ENCODE measurements at regions not wholly inside any gene's neighbourhood (a gene's known extent, or its start where the extent isn't known, plus 50 kb on each side); places are given as distances from the start of the nearest gene placed in this dataset.

DNA sequence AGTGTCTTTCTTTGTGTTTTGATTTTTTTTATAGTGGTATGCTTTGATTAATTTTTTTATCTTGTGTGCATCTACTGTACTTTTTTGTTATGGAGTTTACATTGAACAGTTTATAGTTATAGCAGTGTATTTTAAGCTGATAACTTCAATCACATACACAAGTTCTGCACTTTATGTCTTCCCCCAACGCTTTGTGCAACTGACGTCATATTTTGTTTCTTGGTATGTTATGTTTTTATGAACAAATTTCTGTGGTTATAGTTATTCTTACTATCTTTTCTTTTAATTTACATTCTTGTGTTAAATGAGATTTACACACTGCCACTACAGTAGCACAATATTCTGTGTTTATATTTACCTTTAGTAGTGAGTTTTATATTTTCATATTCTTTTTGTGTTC, 197.1 kb downstream of the SNAPC1 start:
- dilution Hi-C loops (cut with HindIII; ENCODE audit: low sequenced_read_pairs, unreplicated experiment) (no loop called here), in situ Hi-C loops (cut with MboI; ENCODE audit: low sequenced_read_pairs) (no loop called here), intact Hi-C loops (cut with micrococcal nuclease) (no loop called here)
- H3K23ac ChIP-seq (ENCODE audit: low read depth, low read length) = no peak overlapping the region
- H3K9me3 ChIP-seq (ENCODE audit: control insufficient read depth, insufficient read depth, low read length) = peaks cover 6% of the 10 kb centered on the region; the same call in 1 of the 2 replicates
- H2BK5ac ChIP-seq (ENCODE audit: low read depth, low read length, poor library complexity, severe bottlenecking) = no peak overlapping the region
- no peak overlapping the region for H3K27ac ChIP-seq (ENCODE audit: insufficient read depth, low read length)
- H3K4me2 ChIP-seq (ENCODE audit: low read depth, low read length) = no peak overlapping the region
- H3K18ac ChIP-seq (ENCODE audit: low read depth, low read length) = no peak overlapping the region; the same call in 1 of the 2 replicates
- ATAC-seq (ENCODE audit: low read depth) (no peak), DNase-seq (no peak)
- no peak overlapping the region for H2AK5ac ChIP-seq (ENCODE audit: low read depth, low read length)
- no peaks in the 10 kb centered on the region for H3K36me3 ChIP-seq (ENCODE audit: control insufficient read depth, insufficient read depth, low read length)
- no peak overlapping the region for H4K91ac ChIP-seq (ENCODE audit: insufficient read depth, low read depth, low read length)
- H3K56ac ChIP-seq (ENCODE audit: extremely low read depth, insufficient read depth, low read length) = no peak overlapping the region
- no peaks in the 10 kb centered on the region; the same call in 1 of the 2 replicates for H3K9me1 ChIP-seq (ENCODE audit: insufficient read depth, low read length)
- no peaks in the 10 kb centered on the region for H4K20me1 ChIP-seq (ENCODE audit: insufficient read depth, low read length)
- no peak overlapping the region for H2AFZ ChIP-seq (replicated peaks; ENCODE audit: low read length, poor library complexity)
- BruUV-seq (replicated peaks) = no TSS peak
- no peak overlapping the region for H2BK15ac ChIP-seq (ENCODE audit: low read depth, low read length)
- POLR2A ChIA-PET (ENCODE audit: unreplicated experiment) = no interaction called here
- no peak overlapping the region for H4K8ac ChIP-seq (ENCODE audit: low read depth in 2 of 2, low read length in 2 of 2)
- no peak overlapping the region for H3K9ac ChIP-seq (ENCODE audit: low read depth, low read length)
- no peak overlapping the region for H3K4ac ChIP-seq (ENCODE audit: low read depth, low read length)
- H3K4me3 ChIP-seq (ENCODE audit: insufficient read depth, low read depth, low read length) = no peak overlapping the region
- no peaks in the 10 kb centered on the region; a peak in 2 of 4 replicates for H3K79me1 ChIP-seq (ENCODE audit: low read depth in 1 of 2, low read length in 2 of 2)
- no CpG with 5 or more reads among the region's 2 CpGs for WGBS, 2 experiments (ENCODE audit: extremely low coverage in 2 of 2, insufficient read length in 1 of 2)
- no peak overlapping the region for H2BK120ac ChIP-seq (ENCODE audit: low read depth, low read length)
- H2AK9ac ChIP-seq (replicated peaks; ENCODE audit: low read depth, low read length, poor library complexity) = no peak overlapping the region
- H3K4me1 ChIP-seq (ENCODE audit: control insufficient read depth, insufficient read depth, low read length) = peaks cover 3% of the 10 kb centered on the region
- H2BK20ac ChIP-seq (ENCODE audit: low read depth, low read length) = no peak overlapping the region
- TF ChIP-seq RAD21 (IDR thresholded peaks at IDR 0.05; ENCODE audit: low read length) (no peak), SMC3 (IDR thresholded peaks at IDR 0.05; ENCODE audit: low read depth, low read length) (no peak), RCOR1 (IDR thresholded peaks at IDR 0.05; ENCODE audit: insufficient replicate concordance, low read length) (no peak), FOS (IDR thresholded peaks at IDR 0.05; ENCODE audit: low read depth, low read length) (no peak), MAFK (IDR thresholded peaks at IDR 0.05; ENCODE audit: low read depth, low read length) (no peak), RFX5 (IDR thresholded peaks at IDR 0.05; ENCODE audit: low read depth, low read length) (no peak), CTCF (conservative IDR thresholded peaks at IDR 0.05; ENCODE audit: low read depth, low read length) (no peak), BHLHE40 (IDR thresholded peaks at IDR 0.05; ENCODE audit: low read depth, low read length) (no peak), MXI1 (IDR thresholded peaks at IDR 0.05; ENCODE audit: borderline replicate concordance, low read depth, low read length) (no peak), CEBPB (IDR thresholded peaks at IDR 0.05; ENCODE audit: low read depth, low read length) (no peak), POLR2A (IDR thresholded peaks at IDR 0.05; ENCODE audit: low read depth, low read length) (no peak), NFE2L2 (IDR thresholded peaks at IDR 0.05; ENCODE audit: low read depth, low read length) (no peak)
- TF ChIP-seq, protein P1, sequence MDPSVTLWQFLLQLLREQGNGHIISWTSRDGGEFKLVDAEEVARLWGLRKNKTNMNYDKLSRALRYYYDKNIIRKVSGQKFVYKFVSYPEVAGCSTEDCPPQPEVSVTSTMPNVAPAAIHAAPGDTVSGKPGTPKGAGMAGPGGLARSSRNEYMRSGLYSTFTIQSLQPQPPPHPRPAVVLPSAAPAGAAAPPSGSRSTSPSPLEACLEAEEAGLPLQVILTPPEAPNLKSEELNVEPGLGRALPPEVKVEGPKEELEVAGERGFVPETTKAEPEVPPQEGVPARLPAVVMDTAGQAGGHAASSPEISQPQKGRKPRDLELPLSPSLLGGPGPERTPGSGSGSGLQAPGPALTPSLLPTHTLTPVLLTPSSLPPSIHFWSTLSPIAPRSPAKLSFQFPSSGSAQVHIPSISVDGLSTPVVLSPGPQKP (IDR thresholded peaks at IDR 0.05; ENCODE audit: borderline replicate concordance, low read depth, low read length) = no peak
- TF ChIP-seq, protein P2, sequence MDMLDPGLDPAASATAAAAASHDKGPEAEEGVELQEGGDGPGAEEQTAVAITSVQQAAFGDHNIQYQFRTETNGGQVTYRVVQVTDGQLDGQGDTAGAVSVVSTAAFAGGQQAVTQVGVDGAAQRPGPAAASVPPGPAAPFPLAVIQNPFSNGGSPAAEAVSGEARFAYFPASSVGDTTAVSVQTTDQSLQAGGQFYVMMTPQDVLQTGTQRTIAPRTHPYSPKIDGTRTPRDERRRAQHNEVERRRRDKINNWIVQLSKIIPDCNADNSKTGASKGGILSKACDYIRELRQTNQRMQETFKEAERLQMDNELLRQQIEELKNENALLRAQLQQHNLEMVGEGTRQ (IDR thresholded peaks at IDR 0.05; ENCODE audit: low read depth, low read length) = no peak
- CTCF ChIA-PET = no interaction called here
- no peak overlapping the region; the same call in 1 of the 2 replicates for H4K5ac ChIP-seq (ENCODE audit: low read depth, low read length)
- H3K14ac ChIP-seq (replicated peaks; ENCODE audit: low read depth, low read length) = no peak overlapping the region
- no peaks in the 10 kb centered on the region for H3K27me3 ChIP-seq (ENCODE audit: control insufficient read depth, insufficient read depth, low read length)

Measured in IMR-90 (cell line).